T-helper 2 cell (primary cell): ENCODE measurements at regions not wholly inside any gene's neighbourhood (a gene's known extent, or its start where the extent isn't known, plus 50 kb on each side); places are given as distances from the start of the nearest gene placed in this dataset.

Experiments used
- DNase-seq, 5 experiments: peaks; one replicate each; pipeline versions ENCODE4 v3.0.0 to v3.0.0-alpha.2; 2012 to 2022

- DNase-seq: peak in 1 of 5 experiments; percentile 13
Observed at GRCh38 chr14:22333422-22334274, 255.4 kb downstream of the DAD1 start.

GRCh38 chr14:22332686-22333421 lies 256.2 kb downstream of the DAD1 start:
- DNase-seq: no peak

DNA sequence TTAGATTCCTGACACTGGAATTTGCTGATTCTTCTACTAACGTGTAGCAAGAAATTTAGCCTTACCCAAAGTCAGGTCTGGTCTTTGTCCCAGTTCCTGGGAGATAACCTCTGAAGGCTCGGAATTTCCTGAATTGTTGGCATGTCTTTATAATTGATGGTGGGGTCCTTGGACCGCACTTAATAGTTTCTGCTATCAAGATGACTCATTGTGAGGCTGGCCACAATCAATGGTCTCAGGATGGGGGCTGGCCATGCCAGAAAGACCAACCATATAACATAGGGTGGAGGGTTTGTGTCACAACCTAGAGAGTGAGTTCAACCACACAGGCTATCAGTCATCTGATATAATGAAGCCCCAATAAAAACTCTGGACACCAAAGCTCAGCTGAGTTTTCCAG lies 259.7 kb downstream of the DAD1 start:
- no peak for DNase-seq

DNA sequence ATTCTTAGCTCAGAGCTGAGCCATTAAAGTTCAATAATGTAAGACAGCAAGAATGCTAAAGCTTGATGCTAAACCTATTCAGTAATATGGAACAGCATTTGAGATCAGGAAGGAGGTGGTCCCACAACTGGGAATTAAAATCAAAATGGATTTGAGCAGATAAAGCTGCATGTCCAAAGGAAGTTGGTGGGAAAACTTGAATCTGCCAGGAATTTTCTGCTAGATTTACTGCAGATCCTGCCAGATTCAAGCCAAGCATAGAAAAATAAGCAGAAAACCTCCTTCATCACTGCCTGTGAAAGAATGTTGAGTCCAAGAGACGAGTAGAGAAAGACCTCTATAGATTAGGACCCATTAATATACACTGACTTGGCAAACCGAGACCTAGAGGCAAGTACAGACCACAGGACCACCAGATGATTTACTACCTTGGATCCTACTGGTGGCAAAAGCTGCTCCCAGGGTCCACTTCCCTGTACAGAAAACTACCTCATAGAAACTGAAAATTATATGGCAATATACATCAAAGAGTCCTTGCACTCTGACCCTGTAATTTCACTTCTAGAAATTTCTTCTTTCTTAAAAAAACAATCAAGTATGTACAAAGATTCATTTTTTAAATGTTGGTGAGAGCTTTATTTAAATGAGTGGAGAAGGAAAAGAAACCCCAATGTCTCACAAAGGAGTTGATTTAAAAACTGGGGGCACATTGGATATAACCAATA lies 263.2 kb downstream of the DAD1 start:
- DNase-seq: no peak

DNA sequence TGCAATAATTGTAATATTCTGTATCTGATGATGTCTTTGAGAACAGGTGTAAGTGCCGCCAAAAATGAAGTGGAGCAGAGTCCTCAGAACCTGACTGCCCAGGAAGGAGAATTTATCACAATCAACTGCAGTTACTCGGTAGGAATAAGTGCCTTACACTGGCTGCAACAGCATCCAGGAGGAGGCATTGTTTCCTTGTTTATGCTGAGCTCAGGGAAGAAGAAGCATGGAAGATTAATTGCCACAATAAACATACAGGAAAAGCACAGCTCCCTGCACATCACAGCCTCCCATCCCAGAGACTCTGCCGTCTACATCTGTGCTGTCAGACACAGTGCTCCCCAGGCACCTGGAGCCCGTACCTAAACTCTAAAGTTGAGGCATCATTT lies 268.7 kb downstream of the DAD1 start:
- DNase-seq: no peak

DNA sequence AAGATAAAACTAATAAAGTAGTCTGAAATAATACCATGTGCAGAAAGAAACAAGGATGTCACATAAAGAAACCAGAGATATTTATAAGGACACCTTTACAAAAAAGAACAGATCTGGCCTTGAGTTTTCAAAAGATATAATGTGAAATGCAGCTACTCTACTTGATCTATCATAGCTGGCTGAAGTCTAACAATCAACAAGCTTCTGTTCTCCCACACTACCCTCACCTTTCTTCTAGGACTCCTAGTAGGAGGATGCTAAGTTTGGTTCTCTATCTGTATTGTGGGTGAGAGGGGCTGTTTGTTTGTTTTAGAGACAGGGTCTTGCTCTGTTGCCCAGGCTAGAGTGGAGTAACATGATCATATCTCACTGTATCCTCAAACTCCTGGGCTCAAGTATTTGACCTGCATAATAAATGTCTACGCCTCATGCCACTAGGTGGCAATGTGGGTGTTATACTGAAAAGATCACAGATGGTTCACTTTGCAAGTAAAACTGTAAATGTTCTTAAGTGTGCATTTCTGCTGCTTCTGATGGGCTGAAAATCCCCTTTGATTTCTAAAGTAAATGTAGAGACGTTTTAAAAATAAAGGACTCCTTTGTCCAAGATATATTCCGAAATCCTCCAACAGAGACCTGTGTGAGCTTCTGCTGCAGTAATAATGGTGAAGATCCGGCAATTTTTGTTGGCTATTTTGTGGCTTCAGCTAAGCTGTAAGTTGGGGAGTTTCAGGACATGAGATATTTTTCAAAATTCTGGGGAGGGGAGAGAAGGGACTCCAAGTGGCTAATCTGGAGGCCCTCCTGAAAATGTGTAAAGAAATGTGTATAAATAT lies 269.3 kb downstream of the DAD1 start:
- DNase-seq: peak in 1 of 5 experiments; percentile 39

- no peak for DNase-seq
Observed at GRCh38 chr14:22318951-22319350, 270.1 kb downstream of the DAD1 start.

- no peak for DNase-seq
Observed at GRCh38 chr14:22316473-22316872, 272.6 kb downstream of the DAD1 start.

DNA sequence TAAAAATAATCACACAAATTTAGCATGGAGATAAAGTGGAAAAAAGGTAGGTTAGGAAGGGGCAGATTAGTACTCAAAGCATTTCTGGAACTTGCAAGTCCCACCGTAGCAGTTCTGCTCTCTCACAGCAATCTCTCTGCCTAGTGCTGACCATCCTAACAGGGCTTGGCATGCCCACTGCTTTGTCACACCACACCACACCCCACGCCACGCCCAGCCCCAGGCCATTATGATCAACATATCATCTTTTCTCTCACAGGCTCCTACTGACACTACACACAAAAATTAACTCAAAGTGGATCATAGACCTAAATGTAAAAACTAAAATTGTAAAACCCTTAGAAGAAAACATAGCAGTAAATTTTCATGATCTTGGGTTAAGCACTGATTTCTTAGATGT lies 273.7 kb downstream of the DAD1 start:
- DNase-seq: no peak

DNA sequence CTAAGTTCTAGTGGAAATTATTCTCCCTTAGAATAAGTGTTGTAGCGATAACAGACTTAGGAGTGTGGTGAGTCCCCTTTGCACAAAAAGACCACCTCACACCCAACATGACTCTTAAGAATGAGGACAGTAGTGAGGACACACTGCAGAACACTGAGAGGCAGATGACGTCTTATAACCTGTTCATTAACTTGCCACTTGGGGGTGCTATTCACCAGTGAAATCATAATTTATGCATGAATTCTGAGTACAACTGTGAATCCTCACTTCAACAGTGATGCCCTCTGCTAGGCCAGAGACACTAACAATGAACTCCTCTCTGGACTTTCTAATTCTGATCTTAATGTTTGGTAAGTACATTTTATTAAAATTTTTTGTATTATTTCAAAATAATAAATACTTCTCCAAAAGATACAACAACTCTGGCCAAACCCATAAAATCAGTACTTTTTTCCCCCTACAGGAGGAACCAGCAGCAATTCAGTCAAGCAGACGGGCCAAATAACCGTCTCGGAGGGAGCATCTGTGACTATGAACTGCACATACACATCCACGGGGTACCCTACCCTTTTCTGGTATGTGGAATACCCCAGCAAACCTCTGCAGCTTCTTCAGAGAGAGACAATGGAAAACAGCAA lies 274.7 kb downstream of the DAD1 start:
- DNase-seq: peak in 1 of 5 experiments; percentile 30

GRCh38 chr14:22313172-22313801 lies 275.7 kb downstream of the DAD1 start:
- no peak for DNase-seq

GRCh38 chr14:22311636-22312035 lies 277.4 kb downstream of the DAD1 start:
- no peak for DNase-seq

- DNase-seq: peak in 1 of 5 experiments; percentile 30
Observed at GRCh38 chr14:22305607-22306006, 283.4 kb downstream of the DAD1 start.

GRCh38 chr14:22304326-22304725 lies 284.7 kb downstream of the DAD1 start:
- no peak for DNase-seq

DNA sequence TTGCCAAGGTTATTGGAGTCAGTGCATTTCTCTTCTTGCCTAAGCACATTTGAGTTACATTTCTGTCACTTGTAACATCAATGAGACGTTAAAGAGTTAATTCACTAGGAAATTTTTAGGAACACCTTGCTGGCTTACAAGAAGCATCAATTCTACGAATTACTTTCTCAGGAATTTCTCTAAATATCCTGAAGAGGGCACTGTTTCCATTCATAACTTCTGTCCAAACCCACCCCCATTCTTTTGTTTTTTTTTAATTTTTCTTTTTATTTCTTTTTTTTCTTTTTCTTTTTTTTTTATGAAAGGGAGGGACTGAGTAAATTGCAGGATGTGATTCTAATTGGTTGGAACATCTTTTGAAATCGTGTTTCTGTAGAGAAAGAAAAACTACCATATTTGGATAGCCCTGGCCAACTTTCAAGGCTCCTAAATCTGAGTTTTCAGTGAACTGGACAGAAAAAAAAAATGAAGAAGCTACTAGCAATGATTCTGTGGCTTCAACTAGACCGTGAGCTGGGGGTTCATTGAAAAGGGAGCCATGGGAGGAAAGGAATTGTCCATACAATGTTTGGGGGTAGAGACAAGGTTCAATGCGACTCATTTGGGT lies 285.3 kb downstream of the DAD1 start:
- no peak for DNase-seq

DNA sequence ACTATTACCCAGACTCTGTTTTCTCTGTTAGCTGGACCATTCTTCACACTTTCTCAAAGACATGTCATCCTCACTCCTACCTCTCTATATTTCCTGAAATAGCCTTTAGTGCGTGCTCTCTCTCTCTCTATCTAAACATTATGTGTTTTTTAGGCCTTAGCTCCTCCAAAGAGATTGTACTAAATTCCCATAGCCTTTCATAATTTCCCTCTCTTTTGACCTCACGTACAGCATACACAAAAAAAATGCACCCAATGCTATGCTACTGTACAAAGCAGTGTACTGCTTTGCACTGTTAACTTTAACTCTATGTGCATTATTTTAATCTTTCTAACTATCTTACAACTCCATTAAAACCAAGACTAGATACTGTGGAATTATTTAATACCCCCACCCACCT lies 288.4 kb downstream of the DAD1 start:
- DNase-seq: no peak

DNA sequence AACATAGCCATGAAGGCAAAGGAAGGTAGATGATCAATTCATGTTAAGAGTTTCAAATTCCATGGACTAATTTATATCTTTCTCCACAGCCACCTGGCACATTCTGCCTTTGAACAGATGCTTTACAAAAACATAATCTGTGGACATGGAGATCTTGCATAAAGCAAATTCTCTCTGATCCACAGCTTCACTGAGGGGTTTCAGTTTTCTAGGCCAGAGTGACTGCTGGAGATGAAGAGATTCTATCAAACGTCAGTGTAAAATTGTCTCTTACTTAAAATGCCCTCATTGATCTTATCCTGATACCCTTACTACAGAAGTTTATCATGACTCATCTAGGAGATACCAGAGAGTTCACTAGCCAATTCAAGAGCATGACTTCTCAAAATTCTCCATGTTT lies 291.6 kb downstream of the DAD1 start:
- DNase-seq: no peak

- DNase-seq: no peak
Observed at GRCh38 chr14:22296722-22297121, 292.3 kb downstream of the DAD1 start.

- DNase-seq: no peak
Observed at GRCh38 chr14:22296088-22296487, 292.9 kb downstream of the DAD1 start.

DNA sequence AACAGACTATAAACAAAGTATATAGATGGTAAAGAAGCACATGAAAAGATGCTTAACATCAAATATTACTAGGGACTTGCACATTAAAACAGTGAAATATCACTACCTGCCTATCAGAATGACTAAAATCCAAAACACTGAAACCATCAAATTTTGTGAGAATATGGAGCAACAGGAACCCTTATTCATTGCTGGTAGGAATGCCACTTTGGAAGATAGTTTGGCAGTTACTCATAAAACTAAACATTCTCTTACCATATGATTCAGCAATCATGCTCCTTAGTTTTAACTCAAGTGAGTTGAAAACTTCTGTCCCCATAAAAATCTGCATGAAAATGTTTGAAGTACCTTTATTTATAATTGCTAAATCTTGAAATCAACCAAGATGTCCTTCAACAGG lies 297.6 kb downstream of the DAD1 start:
- no peak for DNase-seq

DNA sequence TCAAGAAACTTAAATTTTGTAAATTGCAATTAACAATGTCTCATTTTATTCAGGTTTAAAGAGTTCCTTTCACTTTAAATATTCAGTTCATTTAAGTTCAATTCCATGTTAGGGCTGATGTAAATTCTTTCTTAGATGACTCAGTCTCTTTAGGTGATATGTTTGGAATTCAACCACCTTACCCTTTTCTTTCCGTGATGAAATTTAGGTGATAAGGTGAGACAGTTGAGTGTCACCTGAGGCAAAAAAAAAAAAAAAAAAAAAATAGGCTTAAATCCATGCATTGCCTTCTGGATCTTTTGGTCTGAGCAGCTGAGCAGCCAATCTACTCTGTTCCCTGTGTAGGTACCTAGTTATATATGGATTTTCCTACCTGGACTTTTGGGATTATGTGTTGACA lies 299.5 kb downstream of the DAD1 start:
- no peak for DNase-seq
